Neural cell (in vitro differentiated cells): ENCODE measurements at regions not wholly inside any gene's neighbourhood (a gene's known extent, or its start where the extent isn't known, plus 50 kb on each side); places are given as distances from the start of the nearest gene placed in this dataset.

ENCODE experiments used
- H2AFZ ChIP-seq: fragments of 200-600, 300-800 bp; sonication (generic), shearing (Covaris generic); 2 replicates; pipeline ENCODE4 v1.6.0; 2014; ENCODE audit warnings: low read depth, mild to moderate bottlenecking, antibody characterized with exemption, low read length, moderate library complexity
- H3F3A ChIP-seq: fragments of 200-600 bp; shearing (Covaris generic); 2 replicates; pipeline ENCODE4 v1.6.1; 2016; ENCODE audit warnings: mild to moderate bottlenecking, moderate library complexity, mixed read lengths, antibody characterized with exemption, low read length; ENCODE audit not compliant: insufficient read depth, poor library complexity, severe bottlenecking
- H3K27ac ChIP-seq: fragments of 200-600, 300-800 bp; sonication (generic), shearing (Covaris generic); 2 replicates; pipeline ENCODE4 v1.5.1; 2014; ENCODE audit warnings: mild to moderate bottlenecking, low read length, moderate library complexity
- H3K27me3 ChIP-seq: fragments of 300-800, 200-600 bp; sonication (generic), shearing (Covaris generic); 2 replicates; pipeline ENCODE4 v1.6.0; 2014; ENCODE audit warnings: mild to moderate bottlenecking, low read depth, low read length, moderate library complexity; ENCODE audit not compliant: insufficient read depth
- H3K36me3 ChIP-seq: fragments of 300-800, 200-600 bp; sonication (generic), shearing (Covaris generic); 2 replicates; pipeline ENCODE4 v1.5.1; 2014; ENCODE audit warnings: mild to moderate bottlenecking, antibody characterized with exemption, low read length, moderate library complexity; ENCODE audit not compliant: insufficient read depth
- H3K4me2 ChIP-seq: fragments of 300-800, 200-600 bp; sonication (generic), shearing (Covaris generic); 2 replicates; pipeline ENCODE4 v1.6.0; 2014; ENCODE audit warnings: mild to moderate bottlenecking, low read length
- H3K4me3 ChIP-seq: fragments of 300-800, 200-600 bp; sonication (generic), shearing (Covaris generic); 2 replicates; pipeline ENCODE4 v1.5.1; 2014; ENCODE audit warnings: mild to moderate bottlenecking, low read length, moderate library complexity
- H3K79me2 ChIP-seq: fragments of 200-600 bp; shearing (Covaris generic); replicated peaks from 2 replicates; pipeline ENCODE4 v1.6.0; 2014; ENCODE audit warnings: mild to moderate bottlenecking, low read length, moderate library complexity; ENCODE audit not compliant: insufficient read depth
- H3K9ac ChIP-seq: fragments of 300-800, 200-600 bp; sonication (generic), shearing (Covaris generic); 2 replicates; pipeline ENCODE4 v1.6.1; 2016; ENCODE audit warnings: mild to moderate bottlenecking, low read length, mixed read lengths
- H3K9me2 ChIP-seq: fragments of 200-600 bp; shearing (Covaris generic); 2 replicates; pipeline ENCODE4 v1.6.1; 2016; ENCODE audit warnings: mild to moderate bottlenecking, low read length, mixed read lengths; ENCODE audit not compliant: insufficient read depth
- H3K9me3 ChIP-seq: fragments of 200-600, 300-800 bp; sonication (generic), shearing (Covaris generic); 2 replicates; pipeline ENCODE4 v1.6.1; 2016; ENCODE audit warnings: mild to moderate bottlenecking, mixed run types, low read length, moderate library complexity, mixed read lengths
- H4K20me1 ChIP-seq: fragments of 200-600 bp; shearing (Covaris generic); 2 replicates; pipeline ENCODE4 v1.6.1; 2016; ENCODE audit warnings: mild to moderate bottlenecking, mixed run types; ENCODE audit not compliant: insufficient read depth
- CTCF ChIP-seq: fragments of 450-650 bp; IDR thresholded peaks from 2 replicates; pipeline ENCODE4 v1.5.1; 2014; ENCODE audit warnings: antibody characterized with exemption, mild to moderate bottlenecking, moderate library complexity; ENCODE audit not compliant: poor library complexity, severe bottlenecking
- EP300 ChIP-seq: fragments of 450-650 bp; conservative IDR thresholded peaks from 2 replicates; pipeline ENCODE4 v1.6.1; 2014; ENCODE audit warnings: antibody characterized with exemption, mild to moderate bottlenecking, moderate library complexity; ENCODE audit not compliant: poor library complexity, severe bottlenecking
- EZH2 ChIP-seq: fragments of 200-600, 300-800 bp; shearing (Covaris generic), sonication (generic); IDR thresholded peaks from 2 replicates; pipeline ENCODE4 v1.6.1; 2014; ENCODE audit warnings: antibody characterized with exemption, low read length, borderline replicate concordance, mild to moderate bottlenecking; ENCODE audit not compliant: insufficient read depth, poor library complexity, severe bottlenecking
- MXI1 ChIP-seq: fragments of 450-650 bp; conservative IDR thresholded peaks from 2 replicates; pipeline ENCODE4 v1.6.1; 2014; ENCODE audit warnings: antibody characterized with exemption, mild to moderate bottlenecking; ENCODE audit not compliant: poor library complexity, severe bottlenecking
- POLR2AphosphoS5 ChIP-seq: IDR thresholded peaks from 2 replicates; pipeline ENCODE4 v1.6.1; 2012
- RAD21 ChIP-seq: fragments of 450-650 bp; conservative IDR thresholded peaks from 2 replicates; pipeline ENCODE4 v1.6.1; 2014; ENCODE audit warnings: antibody characterized with exemption, mild to moderate bottlenecking, moderate library complexity
- REST ChIP-seq: IDR thresholded peaks from 2 replicates; pipeline ENCODE4 v1.6.1; 2012; ENCODE audit warnings: borderline replicate concordance
- SMC3 ChIP-seq: fragments of 450-650 bp; conservative IDR thresholded peaks from 2 replicates; pipeline ENCODE4 v1.6.1; 2014; ENCODE audit warnings: antibody characterized with exemption, mild to moderate bottlenecking, moderate library complexity; ENCODE audit not compliant: poor library complexity
- TAF1 ChIP-seq: IDR thresholded peaks from 2 replicates; pipeline ENCODE4 v1.6.1; 2012; ENCODE audit warnings: low read depth

GRCh38 chr16:82364690-82365089, 194.7 kb upstream of the MPHOSPH6 start:
- TF ChIP-seq TAF1 (no peak), MXI1 (no peak), SMC3 (no peak), CTCF (no peak), RAD21 (no peak), EP300 (no peak), EZH2 (no peak), POLR2AphosphoS5 (no peak)
- Histone ChIP-seq H3F3A (no peaks in the 10 kb centered on the region), H3K9me3 (no peaks in the 10 kb centered on the region), H3K9me2 (no peaks in the 10 kb centered on the region), H3K4me3 (no peak overlapping the region), H4K20me1 (no peaks in the 10 kb centered on the region), H3K36me3 (no peaks in the 10 kb centered on the region), H3K27ac (no peak overlapping the region), H3K4me2 (no peak overlapping the region), H2AFZ (no peak overlapping the region), H3K79me2 (no peaks in the 10 kb centered on the region), H3K27me3 (no peaks in the 10 kb centered on the region), H3K9ac (no peak overlapping the region)

- TF ChIP-seq REST (no peak), EZH2 (no peak), EP300 (no peak), CTCF (no peak), TAF1 (no peak), POLR2AphosphoS5 (no peak), SMC3 (no peak), MXI1 (no peak), RAD21 (no peak)
- no peaks in the 10 kb centered on the region for H3F3A ChIP-seq
- H3K36me3 ChIP-seq: no peaks in the 10 kb centered on the region
- H3K4me2 ChIP-seq: no peak overlapping the region
- H3K9me2 ChIP-seq: no peaks in the 10 kb centered on the region
- H3K27ac ChIP-seq: no peak overlapping the region
- H4K20me1 ChIP-seq: no peaks in the 10 kb centered on the region
- no peaks in the 10 kb centered on the region for H3K79me2 ChIP-seq
- no peak overlapping the region for H2AFZ ChIP-seq
- no peaks in the 10 kb centered on the region for H3K9me3 ChIP-seq
- no peaks in the 10 kb centered on the region for H3K27me3 ChIP-seq
- no peak overlapping the region for H3K4me3 ChIP-seq
- no peak overlapping the region for H3K9ac ChIP-seq
Measured at GRCh38 chr16:82363026-82363816, 193.2 kb upstream of the MPHOSPH6 start.
